Activated B cell treated with CpG ODN at 0.5 μM for 24 hours (primary cell): ENCODE measurements at regions not wholly inside any gene's neighbourhood (a gene's known extent, or its start where the extent isn't known, plus 50 kb on each side); places are given as distances from the start of the nearest gene placed in this dataset.

ENCODE experiments used
- ATAC-seq: fragments of 200-7000 bp; cut with Tn5 transposase; one replicate; pipeline ENCODE4 v1.10.0; 2021; ENCODE audit warnings: low read depth, mild to moderate bottlenecking, moderate library complexity
- CTCF ChIA-PET: fragments of 350-600 bp; sonication (Branson Sonifier 250); formaldehyde crosslinking; loops from one replicate; lab custom pipeline; 2021; ENCODE audit warnings: antibody characterized with exemption; lab: Charles Lee
- POLR2A ChIA-PET: fragments of 350-600 bp; sonication (Branson Sonifier 250); formaldehyde crosslinking; loops from one replicate; lab custom pipeline; 2021; ENCODE audit warnings: antibody characterized with exemption; lab: Charles Lee
- DNase-seq: peaks from one replicate; pipeline ENCODE4 v3.0.0; 2022
- H3K27ac Mint-ChIP-seq: one replicate; pipeline ENCODE4 v1.8.0; 2020; ENCODE audit warnings: mixed read lengths
- H3K27me3 Mint-ChIP-seq: one replicate; pipeline ENCODE4 v1.8.0; 2021; ENCODE audit warnings: mixed read lengths
- H3K36me3 Mint-ChIP-seq: one replicate; pipeline ENCODE4 v1.8.0; 2021; ENCODE audit warnings: low read depth, mixed read lengths
- H3K4me1 Mint-ChIP-seq: one replicate; pipeline ENCODE4 v1.8.0; 2021; ENCODE audit warnings: mixed read lengths
- H3K4me3 Mint-ChIP-seq: one replicate; pipeline ENCODE4 v1.8.0; 2020; ENCODE audit warnings: mild to moderate bottlenecking, mixed read lengths
- H3K9me3 Mint-ChIP-seq: one replicate; pipeline ENCODE4 v1.8.0; 2020; ENCODE audit warnings: mixed read lengths
- intact Hi-C: fragments of 100-400 bp; cut with micrococcal nuclease; formaldehyde crosslinking; loops from one replicate; pipeline ENCODE4 v1.15.1; 2024
- TF ChIP-seq, protein P1 (sequence below): fragments of 200-600 bp; IDR thresholded peaks from one replicate; pipeline ENCODE4 v1.8.0; 2022; ENCODE audit warnings: antibody characterized with exemption, mild to moderate bottlenecking

DNA sequence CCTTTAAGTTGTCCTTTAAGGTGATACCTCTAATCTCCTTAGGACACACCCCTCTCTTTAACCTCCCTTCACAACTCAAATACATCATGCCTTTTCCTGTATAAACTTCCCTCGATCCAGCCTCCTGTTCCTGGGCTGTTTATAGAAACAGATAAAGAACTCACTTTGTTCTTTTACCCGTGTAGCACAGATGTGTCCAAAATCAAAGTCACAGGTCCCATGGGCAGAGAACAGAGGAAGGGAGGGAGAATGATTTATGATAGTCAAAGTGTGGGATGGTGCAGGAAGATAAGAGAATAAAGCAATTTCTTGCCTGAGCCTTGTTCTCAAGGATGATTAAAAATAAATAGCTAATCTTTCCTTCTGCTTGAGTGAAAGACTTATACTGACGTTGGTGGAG is 50.3 kb upstream of the CABCOCO1 start:
- no peaks in the 10 kb centered on the region for H3K9me3 Mint-ChIP-seq
- ChIA-PET CTCF (interaction anchor here (1.3 kb wide), 1 partner anchor 11 kb away, joined by 4 read pairs; no protein-coding TSS in a partner anchor), POLR2A (no interaction called here)
- peaks cover 5% of the 10 kb centered on the region for H3K27me3 Mint-ChIP-seq
- intact Hi-C loops = no loop called here
- H3K4me3 Mint-ChIP-seq = no peak overlapping the region
- DNase-seq (no peak), ATAC-seq (no peak)
- no peak overlapping the region for H3K27ac Mint-ChIP-seq
- H3K36me3 Mint-ChIP-seq = no peaks in the 10 kb centered on the region
- TF ChIP-seq, protein P1, sequence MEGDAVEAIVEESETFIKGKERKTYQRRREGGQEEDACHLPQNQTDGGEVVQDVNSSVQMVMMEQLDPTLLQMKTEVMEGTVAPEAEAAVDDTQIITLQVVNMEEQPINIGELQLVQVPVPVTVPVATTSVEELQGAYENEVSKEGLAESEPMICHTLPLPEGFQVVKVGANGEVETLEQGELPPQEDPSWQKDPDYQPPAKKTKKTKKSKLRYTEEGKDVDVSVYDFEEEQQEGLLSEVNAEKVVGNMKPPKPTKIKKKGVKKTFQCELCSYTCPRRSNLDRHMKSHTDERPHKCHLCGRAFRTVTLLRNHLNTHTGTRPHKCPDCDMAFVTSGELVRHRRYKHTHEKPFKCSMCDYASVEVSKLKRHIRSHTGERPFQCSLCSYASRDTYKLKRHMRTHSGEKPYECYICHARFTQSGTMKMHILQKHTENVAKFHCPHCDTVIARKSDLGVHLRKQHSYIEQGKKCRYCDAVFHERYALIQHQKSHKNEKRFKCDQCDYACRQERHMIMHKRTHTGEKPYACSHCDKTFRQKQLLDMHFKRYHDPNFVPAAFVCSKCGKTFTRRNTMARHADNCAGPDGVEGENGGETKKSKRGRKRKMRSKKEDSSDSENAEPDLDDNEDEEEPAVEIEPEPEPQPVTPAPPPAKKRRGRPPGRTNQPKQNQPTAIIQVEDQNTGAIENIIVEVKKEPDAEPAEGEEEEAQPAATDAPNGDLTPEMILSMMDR = no peak
- no peaks in the 10 kb centered on the region for H3K4me1 Mint-ChIP-seq

DNA sequence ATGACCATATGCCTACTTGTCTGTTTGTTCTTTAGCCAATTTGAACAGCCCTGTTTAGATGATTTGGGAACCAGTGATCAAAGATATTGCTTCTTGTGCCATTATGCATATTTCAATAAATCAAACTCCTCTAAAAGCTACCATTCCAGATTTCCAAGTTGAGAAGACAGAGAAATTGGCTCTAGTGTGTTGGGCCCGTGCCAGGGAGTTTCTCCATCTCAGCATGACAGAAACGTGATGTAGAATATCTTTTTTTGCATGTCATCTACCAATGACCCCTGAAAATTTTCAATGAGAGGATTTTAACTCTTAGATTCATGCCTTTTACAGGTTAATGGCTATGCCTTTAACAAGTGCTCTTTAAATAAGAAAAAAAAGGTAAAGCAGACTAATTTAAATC is 50.7 kb upstream of the CABCOCO1 start:
- no peak overlapping the region for H3K4me3 Mint-ChIP-seq
- no peak overlapping the region for H3K27ac Mint-ChIP-seq
- TF ChIP-seq, protein P1 = no peak
- intact Hi-C loops = no loop called here
- no peak for ATAC-seq
- H3K27me3 Mint-ChIP-seq = peaks cover 7% of the 10 kb centered on the region
- no peak for DNase-seq
- H3K9me3 Mint-ChIP-seq = no peaks in the 10 kb centered on the region
- ChIA-PET CTCF (no interaction called here), POLR2A (no interaction called here)
- no peaks in the 10 kb centered on the region for H3K36me3 Mint-ChIP-seq
- H3K4me1 Mint-ChIP-seq = no peaks in the 10 kb centered on the region

DNA sequence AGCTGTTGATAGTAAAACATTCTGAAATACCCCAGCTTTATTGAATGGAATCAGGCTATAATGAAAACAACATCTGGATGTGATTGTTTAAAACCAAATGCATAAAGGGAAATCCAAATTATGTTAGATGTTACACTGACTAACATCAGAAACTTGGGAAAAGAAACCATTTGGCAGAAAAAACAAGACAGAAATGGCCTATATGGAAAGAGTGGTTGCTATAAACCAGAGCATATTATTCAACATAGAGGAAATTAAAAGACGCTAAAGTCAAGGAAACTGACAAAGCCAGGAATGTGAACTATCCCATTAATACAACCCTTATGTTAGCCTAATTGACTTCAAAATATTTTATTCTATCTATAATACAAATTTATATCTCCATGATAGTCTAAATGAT is 53.0 kb upstream of the CABCOCO1 start:
- no peak for ATAC-seq
- ChIA-PET POLR2A (no interaction called here), CTCF (no interaction called here)
- TF ChIP-seq, protein P1 = no peak
- Mint-ChIP-seq H3K4me1 (no peaks in the 10 kb centered on the region), H3K9me3 (no peaks in the 10 kb centered on the region), H3K36me3 (no peaks in the 10 kb centered on the region), H3K4me3 (no peak overlapping the region), H3K27me3 (peaks cover 10% of the 10 kb centered on the region), H3K27ac (no peak overlapping the region)
- intact Hi-C loops = no loop called here
- DNase-seq = no peak

DNA sequence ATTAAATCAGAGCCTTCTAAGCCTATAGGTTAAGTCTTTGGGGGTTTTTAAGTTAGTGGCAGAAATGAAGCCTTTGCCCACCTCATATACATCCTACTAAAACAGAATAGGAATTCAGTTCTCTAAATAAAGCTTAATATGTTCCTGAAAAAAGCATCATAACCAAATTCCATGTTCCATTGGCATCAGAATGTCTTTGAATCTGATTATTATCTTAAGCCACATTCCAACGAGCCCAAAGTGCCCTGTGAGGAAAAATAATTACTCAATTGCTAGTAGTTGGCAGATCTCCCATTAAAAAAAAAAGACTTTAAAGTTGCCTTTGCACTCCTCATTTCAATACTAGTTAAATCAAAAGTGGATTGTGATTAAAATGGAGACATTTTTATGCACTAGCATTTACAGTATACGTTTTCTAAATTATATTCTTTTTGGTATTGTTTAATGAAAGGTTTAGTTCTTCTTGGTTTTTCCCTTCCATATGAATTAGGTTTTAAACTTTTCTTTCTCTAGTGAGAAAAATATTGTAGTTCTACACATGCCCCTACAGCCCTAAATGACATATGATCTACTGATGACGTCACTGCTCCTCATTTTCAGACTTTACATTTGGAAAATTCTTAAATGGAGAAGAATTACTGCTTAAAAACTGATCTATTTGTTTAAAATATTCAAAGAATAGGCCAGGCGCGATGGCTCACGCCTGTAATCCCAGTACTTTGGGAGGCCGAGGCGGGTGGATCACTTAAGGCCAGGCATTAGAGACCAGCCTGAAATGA is 54.3 kb upstream of the CABCOCO1 start:
- CTCF ChIA-PET = no interaction called here
- POLR2A ChIA-PET = no interaction called here

More for the DNA sequence above, 54.3 kb upstream of the CABCOCO1 start:
- intact Hi-C loops = no loop called here
- Mint-ChIP-seq H3K36me3 (no peaks in the 10 kb centered on the region), H3K9me3 (no peaks in the 10 kb centered on the region), H3K4me1 (no peaks in the 10 kb centered on the region), H3K4me3 (no peak overlapping the region), H3K27me3 (peaks cover 12% of the 10 kb centered on the region), H3K27ac (no peak overlapping the region)
- ATAC-seq (no peak), DNase-seq (no peak)
- TF ChIP-seq, protein P1 = no peak
